ENCODE measurements at regions not wholly inside any gene's neighbourhood (a gene's known extent, or its start where the extent isn't known, plus 50 kb on each side); places are given as distances from the start of the nearest gene placed in this dataset.

DNA sequence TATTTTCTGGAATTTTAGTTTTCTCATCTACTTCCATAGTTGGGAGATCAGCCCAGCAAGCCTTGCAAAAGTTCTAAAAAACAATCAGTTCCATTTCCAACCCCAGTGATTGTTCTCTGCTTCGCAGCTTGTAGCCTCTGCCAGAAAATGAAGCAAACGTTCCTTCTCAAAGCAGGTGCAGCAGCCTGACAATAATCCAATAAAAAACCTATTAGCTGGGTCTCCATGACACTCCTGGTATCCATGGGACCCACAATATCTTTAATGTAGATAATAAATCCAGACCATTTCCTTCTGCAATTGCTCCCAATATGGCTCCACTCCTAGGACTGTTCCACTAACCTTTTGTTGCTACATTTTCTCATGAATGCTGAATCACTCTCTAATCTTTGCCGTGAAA is 140.8 kb upstream of the SETBP1 start:
- no peak overlapping the region for H2BK12ac ChIP-seq (ENCODE audit: low read length)
- H3K4me3 ChIP-seq (ENCODE audit: low read length in 2 of 2) = no peak overlapping the region
- peaks cover 0 to 2% of the 10 kb centered on the region in 2 donors for H3K36me3 ChIP-seq (replicated peaks in 1 of 2; ENCODE audit: control insufficient read depth in 2 of 2, insufficient read depth in 2 of 2, low read length in 2 of 2)
- H2AFZ ChIP-seq (ENCODE audit: low read length) = no peak overlapping the region
- no peaks in the 10 kb centered on the region for H3K79me1 ChIP-seq (ENCODE audit: low read depth, low read length)
- no peaks in the 10 kb centered on the region for H3K27me3 ChIP-seq (ENCODE audit: control insufficient read depth in 3 of 3, insufficient read depth in 3 of 3, low read depth in 1 of 3, low read length in 3 of 3)
- H4K8ac ChIP-seq (ENCODE audit: low read depth, low read length) = no peak overlapping the region
- no peak overlapping the region for H3K4me2 ChIP-seq (ENCODE audit: insufficient read depth, low read length, poor library complexity, severe bottlenecking)
- peaks cover 0 to 2% of the 10 kb centered on the region in 2 donors for H3K4me1 ChIP-seq (ENCODE audit: control insufficient read depth in 2 of 2, insufficient read depth in 1 of 2, low read depth in 1 of 2, low read length in 2 of 2)
- H3K9me3 ChIP-seq (replicated peaks in 1 of 2; ENCODE audit: control insufficient read depth in 2 of 2, insufficient read depth in 1 of 2, low read depth in 1 of 2, low read length in 2 of 2) = no peaks in the 10 kb centered on the region
- no peak overlapping the region for H2BK15ac ChIP-seq (ENCODE audit: low read length)
- no peak overlapping the region for H3K18ac ChIP-seq (ENCODE audit: low read length)
- WGBS, 2 donors (ENCODE audit: extremely low coverage in 2 of 2, insufficient read length in 2 of 2, insufficient replicate concordance in 1 of 2) = no CpG with 5 or more reads among the region's 3 CpGs
- no peak for DNase-seq (ENCODE audit: low spot score)
- no peak overlapping the region for H3K23ac ChIP-seq (ENCODE audit: low read depth, low read length, poor library complexity)
- no peak overlapping the region for H3K9ac ChIP-seq (ENCODE audit: low read depth, low read length, poor library complexity)
- H3K4ac ChIP-seq (ENCODE audit: low read length) = no peak overlapping the region
- no peak overlapping the region for H3K27ac ChIP-seq (replicated peaks; ENCODE audit: low read length)
- H2BK120ac ChIP-seq (ENCODE audit: low read depth, low read length) = no peak overlapping the region
- H2AK5ac ChIP-seq (ENCODE audit: low read depth, low read length) = no peak overlapping the region
- H2BK5ac ChIP-seq (ENCODE audit: low read length) = no peak overlapping the region
- H4K91ac ChIP-seq (ENCODE audit: low read depth, low read length, poor library complexity) = no peak overlapping the region
- H3K14ac ChIP-seq (ENCODE audit: low read length) = no peak overlapping the region

DNA sequence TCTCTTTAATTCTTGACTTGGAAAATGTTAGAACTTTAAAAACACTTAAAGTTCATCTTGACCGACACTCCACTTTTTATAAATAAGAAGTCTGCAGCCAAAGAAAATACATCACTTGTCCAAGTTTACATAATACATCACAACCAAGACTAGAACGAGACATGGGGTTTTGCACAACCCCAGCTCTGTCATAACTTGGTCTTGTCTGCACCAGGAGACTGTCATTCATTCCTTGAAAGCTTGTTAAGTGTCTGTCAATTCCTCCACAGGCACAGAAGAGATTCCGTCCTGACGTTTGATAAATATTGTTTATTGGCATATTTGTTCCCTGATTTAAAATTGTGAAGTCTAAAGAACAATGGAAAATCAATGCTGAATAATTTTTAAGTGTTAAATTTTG is 139.5 kb upstream of the SETBP1 start:
- no peak overlapping the region for H3K4ac ChIP-seq (ENCODE audit: low read length)
- no peak overlapping the region for H3K14ac ChIP-seq (ENCODE audit: low read length)
- peaks cover 0 to 2% of the 10 kb centered on the region in 2 donors for H3K36me3 ChIP-seq (replicated peaks in 1 of 2; ENCODE audit: control insufficient read depth in 2 of 2, insufficient read depth in 2 of 2, low read length in 2 of 2)
- H4K8ac ChIP-seq (ENCODE audit: low read depth, low read length) = no peak overlapping the region
- H2BK120ac ChIP-seq (ENCODE audit: low read depth, low read length) = no peak overlapping the region
- H3K18ac ChIP-seq (ENCODE audit: low read length) = no peak overlapping the region
- no peak overlapping the region for H2AK5ac ChIP-seq (ENCODE audit: low read depth, low read length)
- H3K9me3 ChIP-seq (replicated peaks in 1 of 2; ENCODE audit: control insufficient read depth in 2 of 2, insufficient read depth in 1 of 2, low read depth in 1 of 2, low read length in 2 of 2) = no peaks in the 10 kb centered on the region
- H2BK5ac ChIP-seq (ENCODE audit: low read length) = no peak overlapping the region
- H3K23ac ChIP-seq (ENCODE audit: low read depth, low read length, poor library complexity) = no peak overlapping the region
- H3K4me2 ChIP-seq (ENCODE audit: insufficient read depth, low read length, poor library complexity, severe bottlenecking) = no peak overlapping the region
- no peak for DNase-seq (ENCODE audit: low spot score)
- no peak overlapping the region for H4K91ac ChIP-seq (ENCODE audit: low read depth, low read length, poor library complexity)
- no peaks in the 10 kb centered on the region for H3K27me3 ChIP-seq (ENCODE audit: control insufficient read depth in 3 of 3, insufficient read depth in 3 of 3, low read depth in 1 of 3, low read length in 3 of 3)
- H2BK15ac ChIP-seq (ENCODE audit: low read length) = no peak overlapping the region
- no peak overlapping the region for H2BK12ac ChIP-seq (ENCODE audit: low read length)
- H3K27ac ChIP-seq (replicated peaks; ENCODE audit: low read length) = no peak overlapping the region
- H2AFZ ChIP-seq (ENCODE audit: low read length) = no peak overlapping the region
- no peak overlapping the region for H3K9ac ChIP-seq (ENCODE audit: low read depth, low read length, poor library complexity)
- no CpG with 5 or more reads among the region's 4 CpGs for WGBS, 2 donors (ENCODE audit: extremely low coverage in 2 of 2, insufficient read length in 2 of 2, insufficient replicate concordance in 1 of 2)
- peaks cover 0 to 2% of the 10 kb centered on the region in 2 donors for H3K4me1 ChIP-seq (ENCODE audit: control insufficient read depth in 2 of 2, insufficient read depth in 1 of 2, low read depth in 1 of 2, low read length in 2 of 2)
- no peaks in the 10 kb centered on the region for H3K79me1 ChIP-seq (ENCODE audit: low read depth, low read length)
- no peak overlapping the region for H3K4me3 ChIP-seq (ENCODE audit: low read length in 2 of 2)

DNA sequence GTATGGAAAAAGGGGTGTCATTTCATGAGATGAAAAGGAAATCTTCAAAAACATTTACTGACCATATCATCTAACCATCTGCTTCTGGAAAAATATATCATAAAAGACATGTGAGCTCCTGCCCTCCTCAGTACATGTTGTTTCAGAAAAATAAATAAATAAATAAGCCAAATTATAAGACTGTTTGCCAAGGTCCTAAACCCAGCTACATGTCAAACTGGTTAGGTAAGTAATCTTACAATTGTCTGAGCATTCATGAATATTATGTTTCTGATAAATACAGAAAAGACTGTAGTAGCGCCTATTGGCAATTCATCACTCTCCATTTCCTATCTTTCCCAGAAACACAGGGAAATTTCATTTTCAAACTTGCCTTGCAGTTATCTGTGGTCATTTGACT is 138.9 kb upstream of the SETBP1 start:
- no peak overlapping the region for H3K4me3 ChIP-seq (ENCODE audit: low read length in 2 of 2)
- H4K8ac ChIP-seq (ENCODE audit: low read depth, low read length) = no peak overlapping the region
- H3K9me3 ChIP-seq (replicated peaks in 1 of 2; ENCODE audit: control insufficient read depth in 2 of 2, insufficient read depth in 1 of 2, low read depth in 1 of 2, low read length in 2 of 2) = no peaks in the 10 kb centered on the region
- H3K27me3 ChIP-seq (ENCODE audit: control insufficient read depth in 3 of 3, insufficient read depth in 3 of 3, low read depth in 1 of 3, low read length in 3 of 3) = no peaks in the 10 kb centered on the region
- no peak overlapping the region for H2BK5ac ChIP-seq (ENCODE audit: low read length)
- no CpG with 5 or more reads among the region's 1 CpG for WGBS, 2 donors (ENCODE audit: extremely low coverage in 2 of 2, insufficient read length in 2 of 2, insufficient replicate concordance in 1 of 2)
- H3K9ac ChIP-seq (ENCODE audit: low read depth, low read length, poor library complexity) = no peak overlapping the region
- no peak overlapping the region for H3K27ac ChIP-seq (replicated peaks; ENCODE audit: low read length)
- no peak overlapping the region for H2BK15ac ChIP-seq (ENCODE audit: low read length)
- no peak overlapping the region for H4K91ac ChIP-seq (ENCODE audit: low read depth, low read length, poor library complexity)
- H3K4me1 ChIP-seq (ENCODE audit: control insufficient read depth in 2 of 2, insufficient read depth in 1 of 2, low read depth in 1 of 2, low read length in 2 of 2) = no peaks in the 10 kb centered on the region
- H3K23ac ChIP-seq (ENCODE audit: low read depth, low read length, poor library complexity) = no peak overlapping the region
- H2BK12ac ChIP-seq (ENCODE audit: low read length) = no peak overlapping the region
- no peak overlapping the region for H2BK120ac ChIP-seq (ENCODE audit: low read depth, low read length)
- H3K18ac ChIP-seq (ENCODE audit: low read length) = no peak overlapping the region
- no peak overlapping the region for H3K4ac ChIP-seq (ENCODE audit: low read length)
- H3K14ac ChIP-seq (ENCODE audit: low read length) = no peak overlapping the region
- no peaks in the 10 kb centered on the region for H3K79me1 ChIP-seq (ENCODE audit: low read depth, low read length)
- no peak for DNase-seq (ENCODE audit: low spot score)
- no peaks in the 10 kb centered on the region for H3K36me3 ChIP-seq (replicated peaks in 1 of 2; ENCODE audit: control insufficient read depth in 2 of 2, insufficient read depth in 2 of 2, low read length in 2 of 2)
- no peak overlapping the region for H2AK5ac ChIP-seq (ENCODE audit: low read depth, low read length)
- H2AFZ ChIP-seq (ENCODE audit: low read length) = no peak overlapping the region
- H3K4me2 ChIP-seq (ENCODE audit: insufficient read depth, low read length, poor library complexity, severe bottlenecking) = no peak overlapping the region

GRCh38 chr18:44543387-44543786 is 137.3 kb upstream of the SETBP1 start:
- H3K79me1 ChIP-seq (ENCODE audit: low read depth, low read length) = no peaks in the 10 kb centered on the region
- no peak overlapping the region for H3K4ac ChIP-seq (ENCODE audit: low read length)
- no peak overlapping the region for H4K8ac ChIP-seq (ENCODE audit: low read depth, low read length)
- no peak overlapping the region for H2AFZ ChIP-seq (ENCODE audit: low read length)
- no peak overlapping the region for H3K18ac ChIP-seq (ENCODE audit: low read length)
- no peak overlapping the region for H3K27ac ChIP-seq (replicated peaks; ENCODE audit: low read length)
- H3K9ac ChIP-seq (ENCODE audit: low read depth, low read length, poor library complexity) = no peak overlapping the region
- no peak overlapping the region for H2BK15ac ChIP-seq (ENCODE audit: low read length)
- no peak overlapping the region for H3K14ac ChIP-seq (ENCODE audit: low read length)
- WGBS, 2 donors (ENCODE audit: extremely low coverage in 2 of 2, insufficient read length in 2 of 2, insufficient replicate concordance in 1 of 2) = no CpG with 5 or more reads among the region's 2 CpGs
- no peak overlapping the region for H3K4me2 ChIP-seq (ENCODE audit: insufficient read depth, low read length, poor library complexity, severe bottlenecking)
- no peak overlapping the region for H3K23ac ChIP-seq (ENCODE audit: low read depth, low read length, poor library complexity)
- H2BK5ac ChIP-seq (ENCODE audit: low read length) = no peak overlapping the region
- no peak for DNase-seq (ENCODE audit: low spot score)
- H3K36me3 ChIP-seq (replicated peaks in 1 of 2; ENCODE audit: control insufficient read depth in 2 of 2, insufficient read depth in 2 of 2, low read length in 2 of 2) = no peaks in the 10 kb centered on the region
- no peak overlapping the region for H4K91ac ChIP-seq (ENCODE audit: low read depth, low read length, poor library complexity)
- no peak overlapping the region for H2BK12ac ChIP-seq (ENCODE audit: low read length)
- H3K9me3 ChIP-seq (replicated peaks in 1 of 2; ENCODE audit: control insufficient read depth in 2 of 2, insufficient read depth in 1 of 2, low read depth in 1 of 2, low read length in 2 of 2) = no peaks in the 10 kb centered on the region
- H3K4me3 ChIP-seq (ENCODE audit: low read length in 2 of 2) = no peak overlapping the region
- no peaks in the 10 kb centered on the region for H3K4me1 ChIP-seq (ENCODE audit: control insufficient read depth in 2 of 2, insufficient read depth in 1 of 2, low read depth in 1 of 2, low read length in 2 of 2)
- H2AK5ac ChIP-seq (ENCODE audit: low read depth, low read length) = no peak overlapping the region
- no peak overlapping the region for H2BK120ac ChIP-seq (ENCODE audit: low read depth, low read length)
- H3K27me3 ChIP-seq (ENCODE audit: control insufficient read depth in 3 of 3, insufficient read depth in 3 of 3, low read depth in 1 of 3, low read length in 3 of 3) = no peaks in the 10 kb centered on the region
